IMR-90 (cell line): ENCODE measurements at regions not wholly inside any gene's neighbourhood (a gene's known extent, or its start where the extent isn't known, plus 50 kb on each side); places are given as distances from the start of the nearest gene placed in this dataset.

Experiments
- CEBPB ChIP-seq: IDR thresholded peaks from 2 replicates; pipeline ENCODE4 v1.6.1; 2012; ENCODE audit warnings: low read depth, low read length, improper control_type of control experiment
- CTCF ChIP-seq: conservative IDR thresholded peaks from 2 replicates; pipeline ENCODE4 v1.5.1; 2012; ENCODE audit warnings: mild to moderate bottlenecking, low read depth, low read length, improper control_type of control experiment
- FOS ChIP-seq: fragments of 150-350 bp; IDR thresholded peaks from 2 replicates; pipeline ENCODE4 v1.6.1; 2016; ENCODE audit warnings: low read depth, low read length
- MAFK ChIP-seq: IDR thresholded peaks from 2 replicates; pipeline ENCODE4 v1.6.1; 2012; ENCODE audit warnings: low read depth, low read length, improper control_type of control experiment
- MXI1 ChIP-seq: IDR thresholded peaks from 2 replicates; pipeline ENCODE4 v1.6.1; 2012; ENCODE audit warnings: low read depth, mild to moderate bottlenecking, low read length, moderate library complexity, borderline replicate concordance
- POLR2A ChIP-seq: IDR thresholded peaks from 2 replicates; pipeline ENCODE4 v1.6.1; 2012; ENCODE audit warnings: mild to moderate bottlenecking, low read depth, low read length
- USF2 ChIP-seq: fragments of 150-350 bp; IDR thresholded peaks from 2 replicates; pipeline ENCODE4 v1.6.1; 2017; ENCODE audit warnings: mild to moderate bottlenecking, antibody characterized with exemption, low read length, low read depth

GRCh38 chr2:41872646-41873045, 175.2 kb upstream of the PKDCC start:
- TF ChIP-seq POLR2A (no peak), CTCF (no peak), FOS (no peak), USF2 (no peak), MAFK (no peak), MXI1 (no peak), CEBPB (no peak)
